HL-60 (cell line): ENCODE measurements at regions not wholly inside any gene's neighbourhood (a gene's known extent, or its start where the extent isn't known, plus 50 kb on each side); places are given as distances from the start of the nearest gene placed in this dataset.

Experiments used
- POLR2AphosphoS5 ChIP-seq: IDR thresholded peaks from 2 replicates; pipeline ENCODE4 v1.6.1; 2012; ENCODE audit warnings: low read depth
- TF ChIP-seq, protein P1 (sequence below): IDR thresholded peaks from one replicate; pipeline ENCODE4 v1.5.1; 2011; ENCODE audit warnings: low read length, control low read depth, inconsistent platforms; ENCODE audit not compliant: insufficient read depth
- TF ChIP-seq, protein P2 (sequence below): IDR thresholded peaks from 2 replicates; pipeline ENCODE4 v1.6.1; 2012; ENCODE audit warnings: low read depth; ENCODE audit not compliant: insufficient replicate concordance

DNA sequence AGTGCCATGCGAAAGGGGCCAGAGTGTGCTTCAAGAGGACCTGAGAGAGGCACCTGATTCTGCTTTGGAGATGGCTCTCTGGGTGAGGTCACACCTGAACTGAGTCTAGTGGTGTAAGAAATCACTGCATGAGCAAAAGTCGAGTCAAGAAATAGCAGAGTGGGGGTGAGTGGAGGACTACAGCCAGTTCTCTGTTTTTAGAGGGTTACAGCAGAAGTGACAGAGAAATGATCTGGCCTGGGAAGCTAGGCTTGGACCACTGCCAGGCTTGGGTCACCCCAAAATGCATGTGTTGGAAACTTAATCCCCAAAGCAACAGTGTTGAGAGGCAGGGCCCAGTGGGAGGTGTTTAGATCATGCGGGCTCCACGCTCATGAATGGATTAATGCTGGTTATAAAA, 312.0 kb downstream of the CBLN1 start:
- TF ChIP-seq, protein P1, sequence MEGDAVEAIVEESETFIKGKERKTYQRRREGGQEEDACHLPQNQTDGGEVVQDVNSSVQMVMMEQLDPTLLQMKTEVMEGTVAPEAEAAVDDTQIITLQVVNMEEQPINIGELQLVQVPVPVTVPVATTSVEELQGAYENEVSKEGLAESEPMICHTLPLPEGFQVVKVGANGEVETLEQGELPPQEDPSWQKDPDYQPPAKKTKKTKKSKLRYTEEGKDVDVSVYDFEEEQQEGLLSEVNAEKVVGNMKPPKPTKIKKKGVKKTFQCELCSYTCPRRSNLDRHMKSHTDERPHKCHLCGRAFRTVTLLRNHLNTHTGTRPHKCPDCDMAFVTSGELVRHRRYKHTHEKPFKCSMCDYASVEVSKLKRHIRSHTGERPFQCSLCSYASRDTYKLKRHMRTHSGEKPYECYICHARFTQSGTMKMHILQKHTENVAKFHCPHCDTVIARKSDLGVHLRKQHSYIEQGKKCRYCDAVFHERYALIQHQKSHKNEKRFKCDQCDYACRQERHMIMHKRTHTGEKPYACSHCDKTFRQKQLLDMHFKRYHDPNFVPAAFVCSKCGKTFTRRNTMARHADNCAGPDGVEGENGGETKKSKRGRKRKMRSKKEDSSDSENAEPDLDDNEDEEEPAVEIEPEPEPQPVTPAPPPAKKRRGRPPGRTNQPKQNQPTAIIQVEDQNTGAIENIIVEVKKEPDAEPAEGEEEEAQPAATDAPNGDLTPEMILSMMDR, result no peak
- TF ChIP-seq, protein P2, sequence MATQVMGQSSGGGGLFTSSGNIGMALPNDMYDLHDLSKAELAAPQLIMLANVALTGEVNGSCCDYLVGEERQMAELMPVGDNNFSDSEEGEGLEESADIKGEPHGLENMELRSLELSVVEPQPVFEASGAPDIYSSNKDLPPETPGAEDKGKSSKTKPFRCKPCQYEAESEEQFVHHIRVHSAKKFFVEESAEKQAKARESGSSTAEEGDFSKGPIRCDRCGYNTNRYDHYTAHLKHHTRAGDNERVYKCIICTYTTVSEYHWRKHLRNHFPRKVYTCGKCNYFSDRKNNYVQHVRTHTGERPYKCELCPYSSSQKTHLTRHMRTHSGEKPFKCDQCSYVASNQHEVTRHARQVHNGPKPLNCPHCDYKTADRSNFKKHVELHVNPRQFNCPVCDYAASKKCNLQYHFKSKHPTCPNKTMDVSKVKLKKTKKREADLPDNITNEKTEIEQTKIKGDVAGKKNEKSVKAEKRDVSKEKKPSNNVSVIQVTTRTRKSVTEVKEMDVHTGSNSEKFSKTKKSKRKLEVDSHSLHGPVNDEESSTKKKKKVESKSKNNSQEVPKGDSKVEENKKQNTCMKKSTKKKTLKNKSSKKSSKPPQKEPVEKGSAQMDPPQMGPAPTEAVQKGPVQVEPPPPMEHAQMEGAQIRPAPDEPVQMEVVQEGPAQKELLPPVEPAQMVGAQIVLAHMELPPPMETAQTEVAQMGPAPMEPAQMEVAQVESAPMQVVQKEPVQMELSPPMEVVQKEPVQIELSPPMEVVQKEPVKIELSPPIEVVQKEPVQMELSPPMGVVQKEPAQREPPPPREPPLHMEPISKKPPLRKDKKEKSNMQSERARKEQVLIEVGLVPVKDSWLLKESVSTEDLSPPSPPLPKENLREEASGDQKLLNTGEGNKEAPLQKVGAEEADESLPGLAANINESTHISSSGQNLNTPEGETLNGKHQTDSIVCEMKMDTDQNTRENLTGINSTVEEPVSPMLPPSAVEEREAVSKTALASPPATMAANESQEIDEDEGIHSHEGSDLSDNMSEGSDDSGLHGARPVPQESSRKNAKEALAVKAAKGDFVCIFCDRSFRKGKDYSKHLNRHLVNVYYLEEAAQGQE, result no peak
- TF ChIP-seq POLR2AphosphoS5, result no peak
